ENCODE measurements at regions not wholly inside any gene's neighbourhood (a gene's known extent, or its start where the extent isn't known, plus 50 kb on each side); places are given as distances from the start of the nearest gene placed in this dataset.

GRCh38 chr7:51635775-51636174, 319.2 kb upstream of the COBL start:
- TF ChIP-seq POLR2A (IDR thresholded peaks at IDR 0.05) (no peak), CTCF (IDR thresholded peaks at IDR 0.05) (no peak)

All from lower leg skin (tissue), 3 donors.